HCEC 1CT (cell line): ENCODE measurements at regions not wholly inside any gene's neighbourhood (a gene's known extent, or its start where the extent isn't known, plus 50 kb on each side); places are given as distances from the start of the nearest gene placed in this dataset.
"Not testable (repeated sequence)": the region's sequence is repeated elsewhere in the genome, so short reads cannot be mapped to it uniquely, and the experiment has no call there.

Experiments used
- DNase-seq: peaks from one replicate; pipeline ENCODE4 v3.0.0-alpha.2; 2017

- peak; percentile 82 for DNase-seq
Observed at GRCh38 chr13:67620665-67621064, 390.5 kb upstream of the PCDH9 start.

GRCh38 chr13:67619995-67620380 lies 389.9 kb upstream of the PCDH9 start:
- peak; percentile 66 for DNase-seq

GRCh38 chr13:67619351-67619994 lies 389.3 kb upstream of the PCDH9 start:
- DNase-seq, result peak; percentile 58

GRCh38 chr13:67614579-67614978 lies 384.4 kb upstream of the PCDH9 start:
- no peak for DNase-seq

- no peak for DNase-seq
Observed at GRCh38 chr13:67614013-67614412, 383.9 kb upstream of the PCDH9 start.

GRCh38 chr13:67588607-67589006 lies 358.5 kb upstream of the PCDH9 start:
- DNase-seq, result no peak

GRCh38 chr13:67577361-67577760 lies 347.2 kb upstream of the PCDH9 start:
- no peak for DNase-seq

GRCh38 chr13:67574320-67575233 lies 344.4 kb upstream of the PCDH9 start:
- DNase-seq, result peak; percentile 63

- DNase-seq, result no peak
Observed at GRCh38 chr13:67568205-67568604, 338.1 kb upstream of the PCDH9 start.

- peak; percentile 26 for DNase-seq
Observed at GRCh38 chr13:67557642-67558241, 327.6 kb upstream of the PCDH9 start.

- no peak for DNase-seq
Observed at GRCh38 chr13:67557118-67557517, 327.0 kb upstream of the PCDH9 start.

- DNase-seq, result peak; percentile 55
Observed at GRCh38 chr13:67554746-67555452, 324.8 kb upstream of the PCDH9 start.

GRCh38 chr13:67554286-67554685 lies 324.1 kb upstream of the PCDH9 start:
- DNase-seq, result peak; percentile 17

GRCh38 chr13:67549331-67549730 lies 319.2 kb upstream of the PCDH9 start:
- DNase-seq, result peak; percentile 89

GRCh38 chr13:67538906-67539305 lies 308.8 kb upstream of the PCDH9 start:
- DNase-seq, result no peak

GRCh38 chr13:67520886-67521285 lies 290.8 kb upstream of the PCDH9 start:
- DNase-seq, result no peak

GRCh38 chr13:67519356-67519755 lies 289.2 kb upstream of the PCDH9 start:
- no peak for DNase-seq

GRCh38 chr13:67518785-67519184 lies 288.6 kb upstream of the PCDH9 start:
- no peak for DNase-seq

- peak; percentile 87 for DNase-seq
Observed at GRCh38 chr13:67515895-67516294, 285.8 kb upstream of the PCDH9 start.

GRCh38 chr13:67509018-67509417 lies 278.9 kb upstream of the PCDH9 start:
- no peak for DNase-seq

GRCh38 chr13:67508275-67508674 lies 278.1 kb upstream of the PCDH9 start:
- not testable (repeated sequence) for DNase-seq

- no peak for DNase-seq
Observed at GRCh38 chr13:67506407-67506806, 276.3 kb upstream of the PCDH9 start.

GRCh38 chr13:67505376-67505775 lies 275.2 kb upstream of the PCDH9 start:
- no peak for DNase-seq
